ENCODE measurements at regions not wholly inside any gene's neighbourhood (a gene's known extent, or its start where the extent isn't known, plus 50 kb on each side); places are given as distances from the start of the nearest gene placed in this dataset.

DNA sequence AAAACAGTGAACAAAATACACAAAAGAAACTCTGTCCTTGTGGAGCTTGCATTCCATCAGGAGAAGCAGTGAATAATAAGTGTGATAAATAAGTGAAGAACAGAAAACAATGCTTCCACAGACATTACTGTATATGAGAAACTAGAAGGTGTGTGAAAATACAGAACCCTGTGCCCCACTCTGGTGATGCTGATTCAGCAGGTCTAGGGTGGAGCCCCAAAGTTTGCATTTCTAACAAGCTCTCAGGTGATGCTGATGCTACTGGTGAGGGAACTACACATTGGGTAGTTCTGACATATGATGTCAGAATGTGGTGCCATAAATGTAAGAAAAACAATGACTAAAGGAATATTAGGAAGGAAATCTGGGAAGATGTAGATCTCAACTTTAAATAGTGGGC is 601.4 kb upstream of the BTBD3 start (continued):
- TF ChIP-seq, protein P1, sequence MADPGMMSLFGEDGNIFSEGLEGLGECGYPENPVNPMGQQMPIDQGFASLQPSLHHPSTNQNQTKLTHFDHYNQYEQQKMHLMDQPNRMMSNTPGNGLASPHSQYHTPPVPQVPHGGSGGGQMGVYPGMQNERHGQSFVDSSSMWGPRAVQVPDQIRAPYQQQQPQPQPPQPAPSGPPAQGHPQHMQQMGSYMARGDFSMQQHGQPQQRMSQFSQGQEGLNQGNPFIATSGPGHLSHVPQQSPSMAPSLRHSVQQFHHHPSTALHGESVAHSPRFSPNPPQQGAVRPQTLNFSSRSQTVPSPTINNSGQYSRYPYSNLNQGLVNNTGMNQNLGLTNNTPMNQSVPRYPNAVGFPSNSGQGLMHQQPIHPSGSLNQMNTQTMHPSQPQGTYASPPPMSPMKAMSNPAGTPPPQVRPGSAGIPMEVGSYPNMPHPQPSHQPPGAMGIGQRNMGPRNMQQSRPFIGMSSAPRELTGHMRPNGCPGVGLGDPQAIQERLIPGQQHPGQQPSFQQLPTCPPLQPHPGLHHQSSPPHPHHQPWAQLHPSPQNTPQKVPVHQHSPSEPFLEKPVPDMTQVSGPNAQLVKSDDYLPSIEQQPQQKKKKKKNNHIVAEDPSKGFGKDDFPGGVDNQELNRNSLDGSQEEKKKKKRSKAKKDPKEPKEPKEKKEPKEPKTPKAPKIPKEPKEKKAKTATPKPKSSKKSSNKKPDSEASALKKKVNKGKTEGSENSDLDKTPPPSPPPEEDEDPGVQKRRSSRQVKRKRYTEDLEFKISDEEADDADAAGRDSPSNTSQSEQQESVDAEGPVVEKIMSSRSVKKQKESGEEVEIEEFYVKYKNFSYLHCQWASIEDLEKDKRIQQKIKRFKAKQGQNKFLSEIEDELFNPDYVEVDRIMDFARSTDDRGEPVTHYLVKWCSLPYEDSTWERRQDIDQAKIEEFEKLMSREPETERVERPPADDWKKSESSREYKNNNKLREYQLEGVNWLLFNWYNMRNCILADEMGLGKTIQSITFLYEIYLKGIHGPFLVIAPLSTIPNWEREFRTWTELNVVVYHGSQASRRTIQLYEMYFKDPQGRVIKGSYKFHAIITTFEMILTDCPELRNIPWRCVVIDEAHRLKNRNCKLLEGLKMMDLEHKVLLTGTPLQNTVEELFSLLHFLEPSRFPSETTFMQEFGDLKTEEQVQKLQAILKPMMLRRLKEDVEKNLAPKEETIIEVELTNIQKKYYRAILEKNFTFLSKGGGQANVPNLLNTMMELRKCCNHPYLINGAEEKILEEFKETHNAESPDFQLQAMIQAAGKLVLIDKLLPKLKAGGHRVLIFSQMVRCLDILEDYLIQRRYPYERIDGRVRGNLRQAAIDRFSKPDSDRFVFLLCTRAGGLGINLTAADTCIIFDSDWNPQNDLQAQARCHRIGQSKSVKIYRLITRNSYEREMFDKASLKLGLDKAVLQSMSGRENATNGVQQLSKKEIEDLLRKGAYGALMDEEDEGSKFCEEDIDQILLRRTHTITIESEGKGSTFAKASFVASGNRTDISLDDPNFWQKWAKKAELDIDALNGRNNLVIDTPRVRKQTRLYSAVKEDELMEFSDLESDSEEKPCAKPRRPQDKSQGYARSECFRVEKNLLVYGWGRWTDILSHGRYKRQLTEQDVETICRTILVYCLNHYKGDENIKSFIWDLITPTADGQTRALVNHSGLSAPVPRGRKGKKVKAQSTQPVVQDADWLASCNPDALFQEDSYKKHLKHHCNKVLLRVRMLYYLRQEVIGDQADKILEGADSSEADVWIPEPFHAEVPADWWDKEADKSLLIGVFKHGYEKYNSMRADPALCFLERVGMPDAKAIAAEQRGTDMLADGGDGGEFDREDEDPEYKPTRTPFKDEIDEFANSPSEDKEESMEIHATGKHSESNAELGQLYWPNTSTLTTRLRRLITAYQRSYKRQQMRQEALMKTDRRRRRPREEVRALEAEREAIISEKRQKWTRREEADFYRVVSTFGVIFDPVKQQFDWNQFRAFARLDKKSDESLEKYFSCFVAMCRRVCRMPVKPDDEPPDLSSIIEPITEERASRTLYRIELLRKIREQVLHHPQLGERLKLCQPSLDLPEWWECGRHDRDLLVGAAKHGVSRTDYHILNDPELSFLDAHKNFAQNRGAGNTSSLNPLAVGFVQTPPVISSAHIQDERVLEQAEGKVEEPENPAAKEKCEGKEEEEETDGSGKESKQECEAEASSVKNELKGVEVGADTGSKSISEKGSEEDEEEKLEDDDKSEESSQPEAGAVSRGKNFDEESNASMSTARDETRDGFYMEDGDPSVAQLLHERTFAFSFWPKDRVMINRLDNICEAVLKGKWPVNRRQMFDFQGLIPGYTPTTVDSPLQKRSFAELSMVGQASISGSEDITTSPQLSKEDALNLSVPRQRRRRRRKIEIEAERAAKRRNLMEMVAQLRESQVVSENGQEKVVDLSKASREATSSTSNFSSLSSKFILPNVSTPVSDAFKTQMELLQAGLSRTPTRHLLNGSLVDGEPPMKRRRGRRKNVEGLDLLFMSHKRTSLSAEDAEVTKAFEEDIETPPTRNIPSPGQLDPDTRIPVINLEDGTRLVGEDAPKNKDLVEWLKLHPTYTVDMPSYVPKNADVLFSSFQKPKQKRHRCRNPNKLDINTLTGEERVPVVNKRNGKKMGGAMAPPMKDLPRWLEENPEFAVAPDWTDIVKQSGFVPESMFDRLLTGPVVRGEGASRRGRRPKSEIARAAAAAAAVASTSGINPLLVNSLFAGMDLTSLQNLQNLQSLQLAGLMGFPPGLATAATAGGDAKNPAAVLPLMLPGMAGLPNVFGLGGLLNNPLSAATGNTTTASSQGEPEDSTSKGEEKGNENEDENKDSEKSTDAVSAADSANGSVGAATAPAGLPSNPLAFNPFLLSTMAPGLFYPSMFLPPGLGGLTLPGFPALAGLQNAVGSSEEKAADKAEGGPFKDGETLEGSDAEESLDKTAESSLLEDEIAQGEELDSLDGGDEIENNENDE (IDR thresholded peaks at IDR 0.05; ENCODE audit: insufficient replicate concordance, low read length) = no peak
- TF ChIP-seq SRF (IDR thresholded peaks at IDR 0.05; ENCODE audit: low read depth, low read length) = no peak
- TF ChIP-seq POLR2A (IDR thresholded peaks at IDR 0.05; ENCODE audit: control extremely low read depth in 1 of 2, low read depth in 2 of 2, low read length in 2 of 2) = no peak
- TF ChIP-seq, protein P2, sequence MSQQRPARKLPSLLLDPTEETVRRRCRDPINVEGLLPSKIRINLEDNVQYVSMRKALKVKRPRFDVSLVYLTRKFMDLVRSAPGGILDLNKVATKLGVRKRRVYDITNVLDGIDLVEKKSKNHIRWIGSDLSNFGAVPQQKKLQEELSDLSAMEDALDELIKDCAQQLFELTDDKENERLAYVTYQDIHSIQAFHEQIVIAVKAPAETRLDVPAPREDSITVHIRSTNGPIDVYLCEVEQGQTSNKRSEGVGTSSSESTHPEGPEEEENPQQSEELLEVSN (IDR thresholded peaks at IDR 0.05) = no peak
- TF ChIP-seq PHF8 (conservative IDR thresholded peaks at IDR 0.05; ENCODE audit: low read depth, low read length) = no peak
- TF ChIP-seq SP1 (IDR thresholded peaks at IDR 0.05; ENCODE audit: low read depth, low read length) = no peak

All from H1 (cell line).